Coronary artery (tissue), 2 donors: ENCODE measurements at regions not wholly inside any gene's neighbourhood (a gene's known extent, or its start where the extent isn't known, plus 50 kb on each side); places are given as distances from the start of the nearest gene placed in this dataset.
"Not testable (repeated sequence)": the region's sequence is repeated elsewhere in the genome, so short reads cannot be mapped to it uniquely, and the experiment has no call there.

Experiments
- DNase-seq: peaks from one replicate; pipeline ENCODE4 v3.0.0-alpha.2; 2017; ENCODE audit warnings: low spot score
- H3K27ac ChIP-seq, 2 donors: fragments of 200-600 bp; sonication (generic); one replicate each; pipeline ENCODE4 v1.5.1; 2016 to 2019
- H3K4me3 ChIP-seq: fragments of 200-600 bp; sonication (generic); 2 replicates; pipeline ENCODE4 v1.5.1; 2016; ENCODE audit warnings: mild to moderate bottlenecking, moderate library complexity
- CTCF ChIP-seq: fragments of 200-600 bp; sonication (generic); IDR thresholded peaks from one replicate; pipeline ENCODE4 v1.5.1; 2019; ENCODE audit warnings: antibody characterized with exemption

GRCh38 chr7:142438923-142439515 lies 181.2 kb upstream of the PRSS58 start:
- no peak for DNase-seq
- H3K4me3 ChIP-seq, result no peak overlapping the region
- H3K27ac ChIP-seq, result no peak overlapping the region
- TF ChIP-seq CTCF, result no peak

- H3K27ac ChIP-seq, result no peak overlapping the region
- no peak overlapping the region for H3K4me3 ChIP-seq
- no peak for DNase-seq
- TF ChIP-seq CTCF, result no peak
Observed at GRCh38 chr7:142438235-142438922, 180.5 kb upstream of the PRSS58 start.

- DNase-seq, result no peak
- H3K4me3 ChIP-seq, result no peak overlapping the region
- no peak for TF ChIP-seq CTCF
- H3K27ac ChIP-seq, result no peak overlapping the region
Observed at GRCh38 chr7:142437741-142438140, 179.9 kb upstream of the PRSS58 start.

- Histone ChIP-seq H3K27ac (no peak overlapping the region), H3K4me3 (no peak overlapping the region)
- no peak for DNase-seq
- TF ChIP-seq CTCF, result no peak
Observed at GRCh38 chr7:142436601-142437000, 178.7 kb upstream of the PRSS58 start.

- DNase-seq, H3K27ac ChIP-seq, H3K4me3 ChIP-seq: not testable (repeated sequence)
Observed at GRCh38 chr7:142435606-142436005, 177.7 kb upstream of the PRSS58 start.

- DNase-seq, result no peak
- no peak for TF ChIP-seq CTCF
Observed at GRCh38 chr7:142434666-142435167, 176.9 kb upstream of the PRSS58 start.

GRCh38 chr7:142434133-142434532 lies 176.3 kb upstream of the PRSS58 start:
- H3K4me3 ChIP-seq, H3K27ac ChIP-seq, DNase-seq: not testable (repeated sequence)

More at GRCh38 chr7:142434666-142435167, 176.9 kb upstream of the PRSS58 start:
- Histone ChIP-seq H3K27ac (no peak overlapping the region), H3K4me3 (no peak overlapping the region)

- DNase-seq, result no peak
- H3K27ac ChIP-seq, result no peak overlapping the region
- no peak for TF ChIP-seq CTCF
- H3K4me3 ChIP-seq, result no peak overlapping the region
Observed at GRCh38 chr7:142432377-142432776, 174.5 kb upstream of the PRSS58 start.
